HEK293 (cell line): ENCODE measurements at regions not wholly inside any gene's neighbourhood (a gene's known extent, or its start where the extent isn't known, plus 50 kb on each side); places are given as distances from the start of the nearest gene placed in this dataset.
"Not testable (repeated sequence)": the region's sequence is repeated elsewhere in the genome, so short reads cannot be mapped to it uniquely, and the experiment has no call there.

ENCODE experiments used
- CTCF ChIA-PET: fragments of 350-600 bp; formaldehyde crosslinking; extraction: SDS; loops from one replicate; lab custom pipeline; 2021; ENCODE audit warnings: antibody characterized with exemption; lab: Yijun Ruan, JAX
- POLR2A ChIA-PET: fragments of 300-600 bp; formaldehyde crosslinking; extraction: SDS; loops from one replicate; lab custom pipeline; 2020; ENCODE audit warnings: antibody characterized with exemption, inconsistent platforms; lab: Yijun Ruan, JAX
- H3K27ac ChIP-seq: fragments of 200-500 bp; sonication (Bioruptor generic); 2 replicates; pipeline ENCODE4 v1.5.1; 2014; ENCODE audit warnings: low read depth, low read length, control low read depth, inconsistent platforms; ENCODE audit errors: extremely low read depth
- H3K36me3 ChIP-seq, 2 experiments: fragments of 200-500 bp in 1 of 2; sonication (Bioruptor generic) in 1 of 2; 1 replicate in 1 of 2; 2 replicates in 1 of 2; pipeline ENCODE4 v1.5.1; 2014 to 2017; ENCODE audit warnings: inconsistent platforms in 2 of 2, low read length in 2 of 2; ENCODE audit not compliant: control insufficient read depth in 2 of 2, insufficient read depth in 1 of 2
- H3K4me1 ChIP-seq: fragments of 200-500 bp; sonication (Bioruptor generic); 2 replicates; pipeline ENCODE4 v1.5.1; 2014; ENCODE audit warnings: mild to moderate bottlenecking, low read length, inconsistent platforms; ENCODE audit not compliant: control insufficient read depth, insufficient read depth
- H3K4me3 ChIP-seq: 2 replicates; pipeline ENCODE4 v1.5.1; 2011; ENCODE audit warnings: low read depth, mild to moderate bottlenecking, control low read depth, low read length, moderate library complexity
- H3K9me3 ChIP-seq: fragments of 200-500 bp; sonication (Bioruptor generic); 2 replicates; pipeline ENCODE4 v1.5.1; 2014; ENCODE audit warnings: low read depth, low read length, inconsistent platforms; ENCODE audit not compliant: control insufficient read depth, insufficient read depth
- ATF2 ChIP-seq: fragments of 450-650 bp; formaldehyde crosslinking; IDR thresholded peaks from 2 replicates; pipeline ENCODE4 v1.5.1; 2016; ENCODE audit warnings: missing biosample characterization, missing genetic modification characterization, low read depth
- PBX3 ChIP-seq: sonication (generic); formaldehyde crosslinking; IDR thresholded peaks from 2 replicates; pipeline ENCODE4 v1.8.1; 2022; ENCODE audit warnings: mild to moderate bottlenecking, moderate library complexity, missing genetic modification reagents
- PRDM4 ChIP-seq: fragments of 450-650 bp; formaldehyde crosslinking; IDR thresholded peaks from 2 replicates; pipeline ENCODE4 v1.5.1; 2017; ENCODE audit warnings: missing biosample characterization, missing genetic modification characterization
- REST ChIP-seq: fragments of 450-650 bp; formaldehyde crosslinking; IDR thresholded peaks from 2 replicates; pipeline ENCODE4 v1.5.1; 2016; ENCODE audit warnings: missing biosample characterization, missing genetic modification characterization
- YY2 ChIP-seq: fragments of 450-650 bp; formaldehyde crosslinking; IDR thresholded peaks from 2 replicates; pipeline ENCODE4 v1.5.1; 2016; ENCODE audit warnings: missing biosample characterization, missing genetic modification characterization
- ZBTB11 ChIP-seq: fragments of 450-650 bp; formaldehyde crosslinking; conservative IDR thresholded peaks from 2 replicates; pipeline ENCODE4 v1.5.1; 2016; ENCODE audit warnings: low read depth, missing biosample characterization, missing genetic modification characterization
- ZBTB17 ChIP-seq: fragments of 450-650 bp; formaldehyde crosslinking; IDR thresholded peaks from 2 replicates; pipeline ENCODE4 v1.5.1; 2016; ENCODE audit warnings: missing biosample characterization, missing genetic modification characterization
- ZBTB7A ChIP-seq: fragments of 450-650 bp; formaldehyde crosslinking; IDR thresholded peaks from 2 replicates; pipeline ENCODE4 v1.5.1; 2016; ENCODE audit warnings: low read depth, missing biosample characterization, missing genetic modification characterization
- ZNF16 ChIP-seq: fragments of 450-650 bp; formaldehyde crosslinking; IDR thresholded peaks from 2 replicates; pipeline ENCODE4 v1.5.1; 2016; ENCODE audit warnings: low read depth, missing biosample characterization, missing genetic modification characterization
- ZNF366 ChIP-seq: fragments of 450-650 bp; formaldehyde crosslinking; conservative IDR thresholded peaks from 2 replicates; pipeline ENCODE4 v1.5.1; 2016; ENCODE audit warnings: missing biosample characterization, missing genetic modification characterization
- ZNF514 ChIP-seq: fragments of 450-650 bp; formaldehyde crosslinking; IDR thresholded peaks from 2 replicates; pipeline ENCODE4 v1.5.1; 2016; ENCODE audit warnings: missing biosample characterization, missing genetic modification characterization
- ZNF548 ChIP-seq: fragments of 450-650 bp; formaldehyde crosslinking; IDR thresholded peaks from 2 replicates; pipeline ENCODE4 v1.5.1; 2016; ENCODE audit warnings: missing biosample characterization, missing genetic modification characterization
- ZNF580 ChIP-seq: fragments of 450-650 bp; formaldehyde crosslinking; IDR thresholded peaks from 2 replicates; pipeline ENCODE4 v1.5.1; 2016; ENCODE audit warnings: missing biosample characterization, missing genetic modification characterization
- ZNF629 ChIP-seq: fragments of 450-650 bp; formaldehyde crosslinking; IDR thresholded peaks from 2 replicates; pipeline ENCODE4 v1.5.1; 2017; ENCODE audit warnings: missing biosample characterization, missing genetic modification characterization
- ZNF747 ChIP-seq: fragments of 450-650 bp; formaldehyde crosslinking; IDR thresholded peaks from 2 replicates; pipeline ENCODE4 v1.5.1; 2016; ENCODE audit warnings: missing biosample characterization, missing genetic modification characterization
- ZNF843 ChIP-seq: fragments of 450-650 bp; formaldehyde crosslinking; IDR thresholded peaks from 2 replicates; pipeline ENCODE4 v1.5.1; 2016; ENCODE audit warnings: missing biosample characterization, missing genetic modification characterization

GRCh38 chr15:63447017-63447676, 57.2 kb upstream of the USP3 start:
- H3K4me1 ChIP-seq: peaks cover 8% of the 10 kb centered on the region
- TF ChIP-seq ZBTB7A (tag by site-specific recombination) (no peak), ZBTB11 (tag by site-specific recombination) (no peak), ZNF629 (tag by site-specific recombination) (peak; percentile 69), YY2 (no peak), PRDM4 (tag by site-specific recombination) (no peak), ATF2 (peak; percentile 79), ZNF580 (tag by site-specific recombination) (no peak), ZNF747 (tag by site-specific recombination) (no peak)
- H3K27ac ChIP-seq: no peak overlapping the region
- H3K36me3 ChIP-seq: no peaks in the 10 kb centered on the region
- H3K4me3 ChIP-seq: no peak overlapping the region
- POLR2A ChIA-PET: no interaction called here
- CTCF ChIA-PET: interaction anchor here (0.9 to 1.0 kb wide), 3 partner anchors 10 to 20 kb away, joined by 3 to 4 read pairs (median 3); no protein-coding TSS in a partner anchor
- no peaks in the 10 kb centered on the region for H3K9me3 ChIP-seq

- ChIA-PET CTCF (interaction anchor here (1.5 kb wide), 1 partner anchor 18 kb away, joined by 5 read pairs; no protein-coding TSS in a partner anchor), POLR2A (no interaction called here)
- no peak overlapping the region for H3K27ac ChIP-seq
- TF ChIP-seq PBX3 (CRISPR knock-in tag) (no peak), ZNF366 (tag by site-specific recombination) (no peak), ZNF843 (no peak), ZBTB17 (tag by site-specific recombination) (no peak), YY2 (no peak), ZNF514 (tag by site-specific recombination) (no peak), REST (no peak), ZNF16 (tag by site-specific recombination) (no peak), ZNF548 (tag by site-specific recombination) (no peak), ZNF580 (tag by site-specific recombination) (no peak)
- H3K9me3 ChIP-seq: no peaks in the 10 kb centered on the region
- H3K4me1 ChIP-seq: peaks cover 8% of the 10 kb centered on the region
- H3K36me3 ChIP-seq: no peaks in the 10 kb centered on the region
- H3K4me3 ChIP-seq: no peak overlapping the region
Observed at GRCh38 chr15:63448266-63448665, 56.1 kb upstream of the USP3 start.

GRCh38 chr15:63448872-63449555, 55.4 kb upstream of the USP3 start:
- H3K27ac ChIP-seq, H3K4me3 ChIP-seq, H3K36me3 ChIP-seq, H3K9me3 ChIP-seq, H3K4me1 ChIP-seq: not testable (repeated sequence)
- CTCF ChIA-PET: interaction anchor here (1.5 kb wide), 1 partner anchor 18 kb away, joined by 5 read pairs; no protein-coding TSS in a partner anchor
- POLR2A ChIA-PET: interaction anchor here (0.6 kb wide), 1 partner anchor 867 kb away, joined by 4 read pairs; no protein-coding TSS in a partner anchor
